ENCODE measurements at regions not wholly inside any gene's neighbourhood (a gene's known extent, or its start where the extent isn't known, plus 50 kb on each side); places are given as distances from the start of the nearest gene placed in this dataset.

GRCh38 chr2:75319951-75320350, 120.6 kb upstream of the TACR1 start:
- FAIRE-seq = no peak
- DNase-seq (ENCODE audit: insufficient read length, low spot score) = no peak
- TF ChIP-seq POLR2A (IDR thresholded peaks at IDR 0.05; ENCODE audit: low read depth, low read length) = no peak
- no peak for TF ChIP-seq TAF1 (IDR thresholded peaks at IDR 0.05; ENCODE audit: low read depth, low read length)
- no peak for TF ChIP-seq POLR2AphosphoS5 (IDR thresholded peaks at IDR 0.05; ENCODE audit: low read depth, low read length)
- no peak for TF ChIP-seq POU2F2 (IDR thresholded peaks at IDR 0.05; ENCODE audit: low read depth, low read length)
- no peak for TF ChIP-seq SPI1 (IDR thresholded peaks at IDR 0.05; ENCODE audit: low read depth, low read length)
- TF ChIP-seq PAX5 (IDR thresholded peaks at IDR 0.05; ENCODE audit: insufficient read depth, low read length, severe bottlenecking) = no peak

- peak; percentile 16 for FAIRE-seq
- no peak for TF ChIP-seq POU2F2 (IDR thresholded peaks at IDR 0.05; ENCODE audit: low read depth, low read length)
- no peak for TF ChIP-seq SPI1 (IDR thresholded peaks at IDR 0.05; ENCODE audit: low read depth, low read length)
- TF ChIP-seq POLR2AphosphoS5 (IDR thresholded peaks at IDR 0.05; ENCODE audit: low read depth, low read length) = no peak
- no peak for TF ChIP-seq TAF1 (IDR thresholded peaks at IDR 0.05; ENCODE audit: low read depth, low read length)
- no peak for TF ChIP-seq PAX5 (IDR thresholded peaks at IDR 0.05; ENCODE audit: insufficient read depth, low read length, severe bottlenecking)
- TF ChIP-seq POLR2A (IDR thresholded peaks at IDR 0.05; ENCODE audit: low read depth, low read length) = no peak
Observed at GRCh38 chr2:75317802-75318201, 118.5 kb upstream of the TACR1 start.

GRCh38 chr2:75317316-75317715, 118.0 kb upstream of the TACR1 start:
- DNase-seq (ENCODE audit: insufficient read length, low spot score) = no peak
- TF ChIP-seq TAF1 (IDR thresholded peaks at IDR 0.05; ENCODE audit: low read depth, low read length) (no peak), SPI1 (IDR thresholded peaks at IDR 0.05; ENCODE audit: low read depth, low read length) (peak; percentile 29; the same call in 1 of the 2 replicates)
- no peak for FAIRE-seq

More at GRCh38 chr2:75317802-75318201, 118.5 kb upstream of the TACR1 start:
- no peak for DNase-seq (ENCODE audit: insufficient read length, low spot score)

GRCh38 chr2:75315436-75315835, 116.1 kb upstream of the TACR1 start:
- no peak for DNase-seq (ENCODE audit: insufficient read length, low spot score)
- FAIRE-seq = no peak
- TF ChIP-seq SPI1 (IDR thresholded peaks at IDR 0.05; ENCODE audit: low read depth, low read length) = no peak
- TF ChIP-seq POLR2AphosphoS5 (IDR thresholded peaks at IDR 0.05; ENCODE audit: low read depth, low read length) = no peak
- TF ChIP-seq PAX5 (IDR thresholded peaks at IDR 0.05; ENCODE audit: insufficient read depth, low read length, severe bottlenecking) = no peak
- TF ChIP-seq POU2F2 (IDR thresholded peaks at IDR 0.05; ENCODE audit: low read depth, low read length) = no peak
- TF ChIP-seq TAF1 (IDR thresholded peaks at IDR 0.05; ENCODE audit: low read depth, low read length) = no peak
- TF ChIP-seq POLR2A (IDR thresholded peaks at IDR 0.05; ENCODE audit: low read depth, low read length) = no peak

- TF ChIP-seq SPI1 (IDR thresholded peaks at IDR 0.05; ENCODE audit: low read depth, low read length) (peak; percentile 98), PAX5 (IDR thresholded peaks at IDR 0.05; ENCODE audit: insufficient read depth, low read length, severe bottlenecking) (no peak), POU2F2 (IDR thresholded peaks at IDR 0.05; ENCODE audit: low read depth, low read length) (peak; percentile 56; the same call in 1 of the 2 replicates)
- DNase-seq (ENCODE audit: insufficient read length, low spot score) = peak; percentile 47
- FAIRE-seq = peak; percentile 98
Observed at GRCh38 chr2:75311993-75312392, 112.7 kb upstream of the TACR1 start.

GRCh38 chr2:75311521-75311920, 112.2 kb upstream of the TACR1 start:
- DNase-seq (ENCODE audit: insufficient read length, low spot score) (no peak), FAIRE-seq (no peak)
- TF ChIP-seq POLR2AphosphoS5 (IDR thresholded peaks at IDR 0.05; ENCODE audit: low read depth, low read length) (no peak), SPI1 (IDR thresholded peaks at IDR 0.05; ENCODE audit: low read depth, low read length) (no peak)

- DNase-seq (ENCODE audit: insufficient read length, low spot score) = no peak
Observed at GRCh38 chr2:75310876-75311275, 111.6 kb upstream of the TACR1 start.

GRCh38 chr2:75309596-75310463, 110.5 kb upstream of the TACR1 start:
- no peak for FAIRE-seq
- TF ChIP-seq POLR2AphosphoS5 (IDR thresholded peaks at IDR 0.05; ENCODE audit: low read depth, low read length) (no peak), PAX5 (IDR thresholded peaks at IDR 0.05; ENCODE audit: insufficient read depth, low read length, severe bottlenecking) (no peak), TAF1 (IDR thresholded peaks at IDR 0.05; ENCODE audit: low read depth, low read length) (no peak), POLR2A (IDR thresholded peaks at IDR 0.05; ENCODE audit: low read depth, low read length) (no peak), POU2F2 (IDR thresholded peaks at IDR 0.05; ENCODE audit: low read depth, low read length) (no peak), SPI1 (IDR thresholded peaks at IDR 0.05; ENCODE audit: low read depth, low read length) (no peak)
- no peak for DNase-seq (ENCODE audit: insufficient read length, low spot score)

More at GRCh38 chr2:75310876-75311275, 111.6 kb upstream of the TACR1 start:
- no peak for FAIRE-seq
- TF ChIP-seq PAX5 (IDR thresholded peaks at IDR 0.05; ENCODE audit: insufficient read depth, low read length, severe bottlenecking) (no peak), POU2F2 (IDR thresholded peaks at IDR 0.05; ENCODE audit: low read depth, low read length) (no peak), TAF1 (IDR thresholded peaks at IDR 0.05; ENCODE audit: low read depth, low read length) (no peak), SPI1 (IDR thresholded peaks at IDR 0.05; ENCODE audit: low read depth, low read length) (no peak), POLR2AphosphoS5 (IDR thresholded peaks at IDR 0.05; ENCODE audit: low read depth, low read length) (no peak), POLR2A (IDR thresholded peaks at IDR 0.05; ENCODE audit: low read depth, low read length) (no peak)

- no peak for TF ChIP-seq SPI1 (IDR thresholded peaks at IDR 0.05; ENCODE audit: low read depth, low read length)
- no peak for TF ChIP-seq PAX5 (IDR thresholded peaks at IDR 0.05; ENCODE audit: insufficient read depth, low read length, severe bottlenecking)
- no peak for FAIRE-seq
- no peak for DNase-seq (ENCODE audit: insufficient read length, low spot score)
Observed at GRCh38 chr2:75303227-75303626, 103.9 kb upstream of the TACR1 start.

- DNase-seq (ENCODE audit: insufficient read length, low spot score) (no peak), FAIRE-seq (no peak)
- TF ChIP-seq PAX5 (IDR thresholded peaks at IDR 0.05; ENCODE audit: insufficient read depth, low read length, severe bottlenecking) = no peak
- TF ChIP-seq SPI1 (IDR thresholded peaks at IDR 0.05; ENCODE audit: low read depth, low read length) = no peak
- TF ChIP-seq TAF1 (IDR thresholded peaks at IDR 0.05; ENCODE audit: low read depth, low read length) = no peak
- no peak for TF ChIP-seq POU2F2 (IDR thresholded peaks at IDR 0.05; ENCODE audit: low read depth, low read length)
- no peak for TF ChIP-seq POLR2AphosphoS5 (IDR thresholded peaks at IDR 0.05; ENCODE audit: low read depth, low read length)
- TF ChIP-seq POLR2A (IDR thresholded peaks at IDR 0.05; ENCODE audit: low read depth, low read length) = no peak
Observed at GRCh38 chr2:75294362-75294761, 95.0 kb upstream of the TACR1 start.
